ENCODE measurements at regions not wholly inside any gene's neighbourhood (a gene's known extent, or its start where the extent isn't known, plus 50 kb on each side); places are given as distances from the start of the nearest gene placed in this dataset.

DNA sequence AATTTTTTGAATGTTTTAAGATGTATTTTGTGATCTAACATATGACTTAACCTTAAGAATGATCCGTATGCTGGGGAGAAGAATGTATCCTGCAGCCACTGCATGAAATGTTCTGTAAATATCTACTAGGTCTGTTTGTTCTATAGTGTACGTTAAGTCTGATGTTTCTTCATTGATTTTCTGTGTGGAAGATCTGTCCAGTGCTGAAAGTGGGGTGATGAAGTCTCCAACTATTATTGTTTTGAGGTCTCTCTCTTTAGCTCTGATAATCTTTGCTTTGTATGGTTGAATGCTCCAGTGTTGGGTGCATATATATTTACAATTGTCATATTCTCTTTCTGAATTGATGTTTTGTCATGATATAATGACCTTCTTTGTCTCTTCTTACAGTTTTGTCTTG is 82.5 kb upstream of the LHCGR start:
- DNase-seq (ENCODE audit: low spot score), result no peak
- H3K4me3 Mint-ChIP-seq (ENCODE audit: unreplicated experiment), result no peak overlapping the region
- H3K9me3 Mint-ChIP-seq (ENCODE audit: unreplicated experiment), result peaks cover 6% of the 10 kb centered on the region
- H3K36me3 Mint-ChIP-seq (ENCODE audit: low read depth, unreplicated experiment), result no peaks in the 10 kb centered on the region
- no peaks in the 10 kb centered on the region for H3K27me3 Mint-ChIP-seq (ENCODE audit: unreplicated experiment)
- no peak overlapping the region for H3K27ac Mint-ChIP-seq (ENCODE audit: unreplicated experiment)
- TF ChIP-seq, protein P1, sequence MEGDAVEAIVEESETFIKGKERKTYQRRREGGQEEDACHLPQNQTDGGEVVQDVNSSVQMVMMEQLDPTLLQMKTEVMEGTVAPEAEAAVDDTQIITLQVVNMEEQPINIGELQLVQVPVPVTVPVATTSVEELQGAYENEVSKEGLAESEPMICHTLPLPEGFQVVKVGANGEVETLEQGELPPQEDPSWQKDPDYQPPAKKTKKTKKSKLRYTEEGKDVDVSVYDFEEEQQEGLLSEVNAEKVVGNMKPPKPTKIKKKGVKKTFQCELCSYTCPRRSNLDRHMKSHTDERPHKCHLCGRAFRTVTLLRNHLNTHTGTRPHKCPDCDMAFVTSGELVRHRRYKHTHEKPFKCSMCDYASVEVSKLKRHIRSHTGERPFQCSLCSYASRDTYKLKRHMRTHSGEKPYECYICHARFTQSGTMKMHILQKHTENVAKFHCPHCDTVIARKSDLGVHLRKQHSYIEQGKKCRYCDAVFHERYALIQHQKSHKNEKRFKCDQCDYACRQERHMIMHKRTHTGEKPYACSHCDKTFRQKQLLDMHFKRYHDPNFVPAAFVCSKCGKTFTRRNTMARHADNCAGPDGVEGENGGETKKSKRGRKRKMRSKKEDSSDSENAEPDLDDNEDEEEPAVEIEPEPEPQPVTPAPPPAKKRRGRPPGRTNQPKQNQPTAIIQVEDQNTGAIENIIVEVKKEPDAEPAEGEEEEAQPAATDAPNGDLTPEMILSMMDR (IDR thresholded peaks at IDR 0.05; ENCODE audit: unreplicated experiment), result no peak
- peaks cover 14% of the 10 kb centered on the region for H3K4me1 Mint-ChIP-seq (ENCODE audit: unreplicated experiment)

GRCh38 chr2:48829569-48829968 is 74.0 kb upstream of the LHCGR start:
- Mint-ChIP-seq H3K27me3 (ENCODE audit: unreplicated experiment) (peaks cover 2% of the 10 kb centered on the region), H3K27ac (ENCODE audit: unreplicated experiment) (no peak overlapping the region), H3K36me3 (ENCODE audit: low read depth, unreplicated experiment) (no peaks in the 10 kb centered on the region), H3K9me3 (ENCODE audit: unreplicated experiment) (no peaks in the 10 kb centered on the region), H3K4me1 (ENCODE audit: unreplicated experiment) (peaks cover 5% of the 10 kb centered on the region), H3K4me3 (ENCODE audit: unreplicated experiment) (no peak overlapping the region)
- no peak for DNase-seq (ENCODE audit: low spot score)
- TF ChIP-seq, protein P1 (IDR thresholded peaks at IDR 0.05; ENCODE audit: unreplicated experiment), result no peak

DNA sequence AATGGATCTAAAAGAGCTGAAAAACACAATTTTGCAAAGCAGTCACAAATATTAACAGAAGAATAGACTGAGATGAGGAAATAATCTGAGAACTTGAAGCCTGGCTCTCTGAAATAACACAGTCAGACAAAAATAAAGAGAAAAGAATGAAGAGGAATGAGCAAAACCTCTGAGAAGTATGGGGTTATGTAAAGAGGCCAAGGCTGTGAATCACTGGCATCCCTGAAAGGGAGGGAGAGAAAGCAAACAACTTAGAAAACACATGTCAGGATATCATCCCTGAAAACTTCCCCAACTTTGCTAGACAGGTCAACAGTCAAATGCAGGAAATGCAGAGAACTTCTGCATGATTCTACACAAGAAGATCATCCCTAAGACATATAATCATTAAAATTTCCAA is 73.5 kb upstream of the LHCGR start:
- Mint-ChIP-seq H3K27ac (ENCODE audit: unreplicated experiment) (no peak overlapping the region), H3K4me3 (ENCODE audit: unreplicated experiment) (no peak overlapping the region), H3K27me3 (ENCODE audit: unreplicated experiment) (peaks cover 4% of the 10 kb centered on the region), H3K9me3 (ENCODE audit: unreplicated experiment) (no peaks in the 10 kb centered on the region), H3K4me1 (ENCODE audit: unreplicated experiment) (peaks cover under 1% of the 10 kb centered on the region), H3K36me3 (ENCODE audit: low read depth, unreplicated experiment) (no peaks in the 10 kb centered on the region)
- TF ChIP-seq, protein P1 (IDR thresholded peaks at IDR 0.05; ENCODE audit: unreplicated experiment), result no peak
- no peak for DNase-seq (ENCODE audit: low spot score)

DNA sequence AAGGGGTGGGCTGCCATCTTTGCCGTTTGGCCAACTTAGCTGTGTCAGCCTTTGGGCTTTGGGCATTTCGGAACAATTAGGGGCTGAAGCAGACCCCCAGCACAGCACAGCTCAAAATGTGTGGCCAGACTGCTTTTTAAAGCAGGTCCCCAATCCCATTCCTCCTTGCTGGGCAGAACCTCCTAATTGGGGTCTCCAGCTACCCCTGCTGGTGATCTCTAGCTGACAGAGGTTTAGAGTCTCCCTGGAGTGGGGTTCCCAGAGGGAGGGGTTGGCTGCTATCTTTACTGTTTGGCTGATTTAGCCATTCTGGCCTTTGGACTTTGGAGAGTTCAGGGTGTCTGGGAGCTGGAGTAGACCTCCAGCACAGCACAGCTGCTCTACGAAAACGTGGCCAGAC is 71.5 kb upstream of the LHCGR start:
- H3K36me3 Mint-ChIP-seq (ENCODE audit: low read depth, unreplicated experiment), result no peaks in the 10 kb centered on the region
- no peak overlapping the region for H3K4me3 Mint-ChIP-seq (ENCODE audit: unreplicated experiment)
- H3K4me1 Mint-ChIP-seq (ENCODE audit: unreplicated experiment), result peaks cover 13% of the 10 kb centered on the region
- DNase-seq (ENCODE audit: low spot score), result no peak
- no peaks in the 10 kb centered on the region for H3K9me3 Mint-ChIP-seq (ENCODE audit: unreplicated experiment)
- TF ChIP-seq, protein P1 (IDR thresholded peaks at IDR 0.05; ENCODE audit: unreplicated experiment), result no peak
- H3K27ac Mint-ChIP-seq (ENCODE audit: unreplicated experiment), result no peak overlapping the region
- peaks cover 4% of the 10 kb centered on the region for H3K27me3 Mint-ChIP-seq (ENCODE audit: unreplicated experiment)

GRCh38 chr2:48824116-48824515 is 68.6 kb upstream of the LHCGR start:
- Mint-ChIP-seq H3K27ac (ENCODE audit: unreplicated experiment) (no peak overlapping the region), H3K4me3 (ENCODE audit: unreplicated experiment) (no peak overlapping the region), H3K9me3 (ENCODE audit: unreplicated experiment) (no peaks in the 10 kb centered on the region), H3K27me3 (ENCODE audit: unreplicated experiment) (peaks cover 4% of the 10 kb centered on the region), H3K36me3 (ENCODE audit: low read depth, unreplicated experiment) (no peaks in the 10 kb centered on the region), H3K4me1 (ENCODE audit: unreplicated experiment) (peaks cover 13% of the 10 kb centered on the region)
- no peak for DNase-seq (ENCODE audit: low spot score)
- TF ChIP-seq, protein P1 (IDR thresholded peaks at IDR 0.05; ENCODE audit: unreplicated experiment), result no peak

All from endothelial cell (in vitro differentiated cells).